Progenitor cell of endocrine pancreas (in vitro differentiated cells): ENCODE measurements at regions not wholly inside any gene's neighbourhood (a gene's known extent, or its start where the extent isn't known, plus 50 kb on each side); places are given as distances from the start of the nearest gene placed in this dataset.

Source experiments
- DNase-seq: peaks from one replicate; pipeline ENCODE4 v3.0.0; 2021; ENCODE audit warnings: low spot score; ENCODE audit not compliant: unreplicated experiment
- H3K27ac Mint-ChIP-seq: 2 replicates; pipeline ENCODE4 v1.8.0; 2021; ENCODE audit warnings: mild to moderate bottlenecking, moderate library complexity, mixed read lengths
- H3K27me3 Mint-ChIP-seq: 2 replicates; pipeline ENCODE4 v1.8.0; 2021; ENCODE audit warnings: mixed read lengths
- H3K36me3 Mint-ChIP-seq: 2 replicates; pipeline ENCODE4 v1.8.0; 2022; ENCODE audit warnings: mixed read lengths; ENCODE audit not compliant: insufficient read depth
- H3K4me1 Mint-ChIP-seq: 2 replicates; pipeline ENCODE4 v1.8.0; 2021; ENCODE audit warnings: low read depth, mixed read lengths
- H3K4me3 Mint-ChIP-seq: 2 replicates; pipeline ENCODE4 v1.8.0; 2021; ENCODE audit warnings: low read depth, mild to moderate bottlenecking, moderate library complexity, mixed read lengths
- H3K9me3 Mint-ChIP-seq: 2 replicates; pipeline ENCODE4 v1.8.0; 2021; ENCODE audit warnings: low read depth, mixed read lengths
- CTCF ChIP-seq: fragments of 200-600 bp; sonication (generic); IDR thresholded peaks from one replicate; pipeline ENCODE4 v1.5.0; 2021; ENCODE audit warnings: antibody characterized with exemption, mild to moderate bottlenecking; ENCODE audit not compliant: unreplicated experiment

GRCh38 chr3:112742934-112743333 lies 102.0 kb upstream of the CCDC80 start:
- no peaks in the 10 kb centered on the region for H3K36me3 Mint-ChIP-seq
- H3K9me3 Mint-ChIP-seq, result no peaks in the 10 kb centered on the region
- no peaks in the 10 kb centered on the region for H3K27me3 Mint-ChIP-seq
- no peaks in the 10 kb centered on the region for H3K4me1 Mint-ChIP-seq
- no peak for TF ChIP-seq CTCF
- no peak overlapping the region for H3K27ac Mint-ChIP-seq
- H3K4me3 Mint-ChIP-seq, result no peak overlapping the region
- no peak for DNase-seq

GRCh38 chr3:112741983-112742382 lies 101.0 kb upstream of the CCDC80 start:
- no peak for TF ChIP-seq CTCF
- Mint-ChIP-seq H3K4me1 (no peaks in the 10 kb centered on the region), H3K36me3 (no peaks in the 10 kb centered on the region), H3K27ac (no peak overlapping the region), H3K27me3 (no peaks in the 10 kb centered on the region), H3K4me3 (no peak overlapping the region), H3K9me3 (no peaks in the 10 kb centered on the region)
- no peak for DNase-seq

- Mint-ChIP-seq H3K4me1 (no peaks in the 10 kb centered on the region), H3K4me3 (no peak overlapping the region), H3K27ac (no peak overlapping the region), H3K36me3 (no peaks in the 10 kb centered on the region), H3K9me3 (no peaks in the 10 kb centered on the region), H3K27me3 (no peaks in the 10 kb centered on the region)
- no peak for DNase-seq
- no peak for TF ChIP-seq CTCF
Observed at GRCh38 chr3:112740835-112741234, 99.9 kb upstream of the CCDC80 start.

- H3K27ac Mint-ChIP-seq, result no peak overlapping the region
- H3K27me3 Mint-ChIP-seq, result no peaks in the 10 kb centered on the region
- no peak for TF ChIP-seq CTCF
- H3K9me3 Mint-ChIP-seq, result no peaks in the 10 kb centered on the region
- H3K4me3 Mint-ChIP-seq, result no peak overlapping the region
- DNase-seq, result no peak
- no peaks in the 10 kb centered on the region for H3K36me3 Mint-ChIP-seq
- no peaks in the 10 kb centered on the region for H3K4me1 Mint-ChIP-seq
Observed at GRCh38 chr3:112739252-112739965, 98.5 kb upstream of the CCDC80 start.

- Mint-ChIP-seq H3K36me3 (no peaks in the 10 kb centered on the region), H3K4me3 (no peak overlapping the region), H3K27me3 (no peaks in the 10 kb centered on the region), H3K4me1 (no peaks in the 10 kb centered on the region), H3K27ac (no peak overlapping the region), H3K9me3 (no peaks in the 10 kb centered on the region)
- DNase-seq, result no peak
- no peak for TF ChIP-seq CTCF
Observed at GRCh38 chr3:112738366-112738765, 97.4 kb upstream of the CCDC80 start.
